Cardiac fibroblast (primary cell): ENCODE measurements at regions not wholly inside any gene's neighbourhood (a gene's known extent, or its start where the extent isn't known, plus 50 kb on each side); places are given as distances from the start of the nearest gene placed in this dataset.

ENCODE experiments used
- DNase-seq, 2 donors: peaks; one replicate each; pipeline versions ENCODE4 v3.0.0 to v3.0.0-alpha.2; 2010; ENCODE audit warnings: low read depth in 2 of 2
- H3K4me3 ChIP-seq, 2 donors: replicated peaks in 1 of 2; 1 replicate in 1 of 2; 2 replicates in 1 of 2; pipeline ENCODE4 v1.5.1; 2011; ENCODE audit warnings: low read depth in 2 of 2, low read length in 2 of 2, mild to moderate bottlenecking in 2 of 2, moderate library complexity in 1 of 2
- CTCF ChIP-seq: IDR thresholded peaks from one replicate; pipeline ENCODE4 v1.5.1; 2011; ENCODE audit warnings: low read depth, mild to moderate bottlenecking, low read length, inconsistent platforms

- DNase-seq, result no peak
- TF ChIP-seq CTCF, result no peak
- no peak overlapping the region for H3K4me3 ChIP-seq
Observed at GRCh38 chr18:45553723-45554388, 61.4 kb upstream of the SLC14A2 start.

GRCh38 chr18:45554389-45554737 lies 60.9 kb upstream of the SLC14A2 start:
- no peak overlapping the region for H3K4me3 ChIP-seq
- TF ChIP-seq CTCF, result no peak
- DNase-seq, result no peak

GRCh38 chr18:45556222-45556621 lies 59.1 kb upstream of the SLC14A2 start:
- TF ChIP-seq CTCF, result no peak
- H3K4me3 ChIP-seq, result no peak overlapping the region
- no peak for DNase-seq

GRCh38 chr18:45557287-45557686 lies 58.0 kb upstream of the SLC14A2 start:
- no peak overlapping the region for H3K4me3 ChIP-seq
- TF ChIP-seq CTCF, result no peak
- no peak for DNase-seq

GRCh38 chr18:45557779-45558178 lies 57.5 kb upstream of the SLC14A2 start:
- no peak overlapping the region for H3K4me3 ChIP-seq
- no peak for DNase-seq
- no peak for TF ChIP-seq CTCF

GRCh38 chr18:45559258-45559657 lies 56.0 kb upstream of the SLC14A2 start:
- TF ChIP-seq CTCF, result no peak
- H3K4me3 ChIP-seq, result no peak overlapping the region

GRCh38 chr18:45560870-45561269 lies 54.4 kb upstream of the SLC14A2 start:
- H3K4me3 ChIP-seq, result no peak overlapping the region
- no peak for DNase-seq
- TF ChIP-seq CTCF, result no peak

More at GRCh38 chr18:45559258-45559657, 56.0 kb upstream of the SLC14A2 start:
- no peak for DNase-seq
